Hepatocyte (in vitro differentiated cells): ENCODE measurements at regions not wholly inside any gene's neighbourhood (a gene's known extent, or its start where the extent isn't known, plus 50 kb on each side); places are given as distances from the start of the nearest gene placed in this dataset.

Experiments
- EZH2 ChIP-seq: fragments of 200-600 bp; sonication (generic); IDR thresholded peaks from 2 replicates; pipeline ENCODE4 v1.6.1; 2016; ENCODE audit warnings: antibody characterized with exemption, mild to moderate bottlenecking, borderline replicate concordance
- EZH2phosphoT487 ChIP-seq: fragments of 200-600 bp; sonication (generic); IDR thresholded peaks from one replicate; pipeline ENCODE4 v1.6.1; 2018; ENCODE audit warnings: antibody characterized with exemption, mild to moderate bottlenecking, low read depth, moderate library complexity; ENCODE audit not compliant: unreplicated experiment, severe bottlenecking
- TF ChIP-seq, protein P1 (sequence below): fragments of 200-600 bp; sonication (generic); IDR thresholded peaks from 2 replicates; pipeline ENCODE4 v1.5.1; 2016; ENCODE audit warnings: antibody characterized with exemption, mild to moderate bottlenecking; ENCODE audit not compliant: poor library complexity

DNA sequence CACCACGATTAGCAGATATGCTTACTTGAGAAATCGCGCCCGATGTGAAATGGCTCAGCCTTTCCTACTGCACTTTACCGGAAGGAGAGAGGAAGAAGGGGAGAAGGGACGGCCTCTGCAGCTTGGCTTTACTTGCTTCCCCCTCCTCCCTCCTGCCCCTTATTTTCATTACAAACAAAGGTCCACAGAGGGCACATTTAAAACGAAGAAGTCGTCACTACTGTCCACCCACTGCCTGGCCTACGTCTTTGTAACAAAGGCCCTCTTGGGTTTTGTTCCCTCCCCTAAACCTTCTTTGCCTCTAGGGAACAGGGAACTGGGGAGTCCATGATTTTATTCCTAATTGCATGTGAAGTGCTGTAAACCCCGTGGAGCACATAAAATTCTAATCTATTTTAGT, 308.5 kb downstream of the LMX1A start:
- TF ChIP-seq EZH2 = no peak
- no peak for TF ChIP-seq EZH2phosphoT487
- TF ChIP-seq, protein P1, sequence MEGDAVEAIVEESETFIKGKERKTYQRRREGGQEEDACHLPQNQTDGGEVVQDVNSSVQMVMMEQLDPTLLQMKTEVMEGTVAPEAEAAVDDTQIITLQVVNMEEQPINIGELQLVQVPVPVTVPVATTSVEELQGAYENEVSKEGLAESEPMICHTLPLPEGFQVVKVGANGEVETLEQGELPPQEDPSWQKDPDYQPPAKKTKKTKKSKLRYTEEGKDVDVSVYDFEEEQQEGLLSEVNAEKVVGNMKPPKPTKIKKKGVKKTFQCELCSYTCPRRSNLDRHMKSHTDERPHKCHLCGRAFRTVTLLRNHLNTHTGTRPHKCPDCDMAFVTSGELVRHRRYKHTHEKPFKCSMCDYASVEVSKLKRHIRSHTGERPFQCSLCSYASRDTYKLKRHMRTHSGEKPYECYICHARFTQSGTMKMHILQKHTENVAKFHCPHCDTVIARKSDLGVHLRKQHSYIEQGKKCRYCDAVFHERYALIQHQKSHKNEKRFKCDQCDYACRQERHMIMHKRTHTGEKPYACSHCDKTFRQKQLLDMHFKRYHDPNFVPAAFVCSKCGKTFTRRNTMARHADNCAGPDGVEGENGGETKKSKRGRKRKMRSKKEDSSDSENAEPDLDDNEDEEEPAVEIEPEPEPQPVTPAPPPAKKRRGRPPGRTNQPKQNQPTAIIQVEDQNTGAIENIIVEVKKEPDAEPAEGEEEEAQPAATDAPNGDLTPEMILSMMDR = no peak
